CD4-positive, CD25-positive, alpha-beta regulatory T cell (primary cell): ENCODE measurements at regions not wholly inside any gene's neighbourhood (a gene's known extent, or its start where the extent isn't known, plus 50 kb on each side); places are given as distances from the start of the nearest gene placed in this dataset.

Experiments used
- ATAC-seq, 2 donors: fragments of 150-1000 bp; cut with Tn5 transposase; one replicate each; pipeline ENCODE4 v1.10.0; 2021; ENCODE audit warnings: low read depth in 2 of 2, moderate number of reproducible peaks in 2 of 2, moderate library complexity in 1 of 2
- DNase-seq, 3 donors: peaks; one replicate each; pipeline versions ENCODE4 v3.0.0 to v3.0.0-alpha.2; 2012 to 2022; ENCODE audit warnings: mixed read lengths in 1 of 3
- H3K27ac ChIP-seq: one replicate; pipeline ENCODE4 v1.7.0; 2013; ENCODE audit warnings: mild to moderate bottlenecking, low read length; ENCODE audit not compliant: insufficient read depth, poor library complexity, severe bottlenecking
- H3K27me3 ChIP-seq: one replicate; pipeline ENCODE4 v1.7.0; 2013; ENCODE audit warnings: low read length; ENCODE audit not compliant: control insufficient read depth, insufficient read depth
- H3K36me3 ChIP-seq: one replicate; pipeline ENCODE4 v1.7.0; 2013; ENCODE audit warnings: mild to moderate bottlenecking, low read length, moderate library complexity; ENCODE audit not compliant: control insufficient read depth, insufficient read depth
- H3K4me1 ChIP-seq: 2 replicates; pipeline ENCODE4 v1.7.0; 2013; ENCODE audit warnings: mild to moderate bottlenecking, low read length; ENCODE audit not compliant: insufficient read depth, control insufficient read depth, poor library complexity, severe bottlenecking
- H3K4me3 ChIP-seq: one replicate; pipeline ENCODE4 v1.7.0; 2013; ENCODE audit warnings: low read depth, mild to moderate bottlenecking, low read length, moderate library complexity
- H3K9me3 ChIP-seq, 2 experiments: 1 replicate in 1 of 2; 2 replicates in 1 of 2; pipeline ENCODE4 v1.7.0; 2013; ENCODE audit warnings: low read length in 2 of 2, mild to moderate bottlenecking in 1 of 2, moderate library complexity in 1 of 2; ENCODE audit not compliant: control insufficient read depth in 2 of 2
- H3K27ac Mint-ChIP-seq, 3 donors: one replicate each; pipeline ENCODE4 v1.8.0; 2020 to 2022; ENCODE audit warnings: mild to moderate bottlenecking in 3 of 3, mixed read lengths in 3 of 3, moderate library complexity in 2 of 3
- H3K27me3 Mint-ChIP-seq: one replicate; pipeline ENCODE4 v1.8.0; 2022; ENCODE audit warnings: mild to moderate bottlenecking, mixed read lengths
- H3K36me3 Mint-ChIP-seq: one replicate; pipeline ENCODE4 v1.8.0; 2020; ENCODE audit warnings: mixed read lengths
- H3K4me1 Mint-ChIP-seq, 4 donors: one replicate each; pipeline ENCODE4 v1.8.0; 2020 to 2022; ENCODE audit warnings: mixed read lengths in 4 of 4, mild to moderate bottlenecking in 1 of 4
- H3K4me3 Mint-ChIP-seq, 4 donors: one replicate each; pipeline ENCODE4 v1.8.0; 2020 to 2022; ENCODE audit warnings: mild to moderate bottlenecking in 4 of 4, mixed read lengths in 4 of 4, moderate library complexity in 3 of 4
- H3K9me3 Mint-ChIP-seq, 7 donors: one replicate each; pipeline ENCODE4 v1.8.0; 2020 to 2022; ENCODE audit warnings: mixed read lengths in 7 of 7, mild to moderate bottlenecking in 3 of 7, moderate library complexity in 2 of 7

GRCh38 chr2:12819103-12819475 is 102.4 kb downstream of the TRIB2 start:
- peaks cover 17% of the 10 kb centered on the region for H3K27me3 Mint-ChIP-seq
- no peak overlapping the region for H3K4me3 Mint-ChIP-seq
- Histone ChIP-seq H3K9me3 (no peaks in the 10 kb centered on the region), H3K27me3 (no peaks in the 10 kb centered on the region), H3K36me3 (no peaks in the 10 kb centered on the region), H3K27ac (no peak overlapping the region), H3K4me1 (no peaks in the 10 kb centered on the region), H3K4me3 (no peak overlapping the region)
- H3K9me3 Mint-ChIP-seq: peaks cover 0 to 2% (median 0%) of the 10 kb centered on the region in 7 donors
- H3K27ac Mint-ChIP-seq: peak overlapping the region in 1 of 3 donors; percentile 63
- peaks cover 7 to 35% (median 18%) of the 10 kb centered on the region in 4 donors for H3K4me1 Mint-ChIP-seq
- ATAC-seq (no peak), DNase-seq (no peak)
- no peaks in the 10 kb centered on the region for H3K36me3 Mint-ChIP-seq

GRCh38 chr2:12819721-12820120 is 103.0 kb downstream of the TRIB2 start:
- peaks cover 7 to 35% (median 18%) of the 10 kb centered on the region in 4 donors for H3K4me1 Mint-ChIP-seq
- H3K9me3 ChIP-seq: no peaks in the 10 kb centered on the region
- peaks cover 0 to 2% (median 0%) of the 10 kb centered on the region in 7 donors for H3K9me3 Mint-ChIP-seq
- H3K4me1 ChIP-seq: no peaks in the 10 kb centered on the region
- H3K27ac Mint-ChIP-seq: peak overlapping the region in 1 of 3 donors; percentile 63
- H3K4me3 Mint-ChIP-seq: no peak overlapping the region
- H3K27ac ChIP-seq: no peak overlapping the region
- H3K36me3 Mint-ChIP-seq: no peaks in the 10 kb centered on the region
- H3K27me3 Mint-ChIP-seq: peaks cover 18% of the 10 kb centered on the region
- no peak for DNase-seq
- H3K27me3 ChIP-seq: no peaks in the 10 kb centered on the region
- H3K36me3 ChIP-seq: no peaks in the 10 kb centered on the region
- no peak overlapping the region for H3K4me3 ChIP-seq
- ATAC-seq: no peak

DNA sequence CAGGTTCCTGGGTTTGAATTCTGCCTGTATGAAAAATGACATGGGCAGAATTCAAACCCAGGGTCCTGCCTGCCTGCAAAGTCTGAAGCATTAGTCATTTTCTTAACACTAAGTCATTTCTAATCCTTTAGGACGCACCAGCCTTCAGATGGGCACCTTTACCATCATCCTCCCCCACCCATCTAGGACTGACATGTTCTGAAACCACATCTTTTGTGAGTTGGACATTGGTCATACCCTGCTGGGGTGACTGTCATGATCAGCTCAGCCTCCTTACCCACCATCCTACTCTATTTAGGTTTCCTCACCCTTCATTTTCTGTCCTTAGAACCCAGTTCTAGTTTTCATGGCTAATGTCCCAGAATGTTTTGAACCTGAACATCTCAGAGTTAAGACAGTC is 104.9 kb downstream of the TRIB2 start:
- peak overlapping the region in 1 of 3 donors; percentile 17 for H3K27ac Mint-ChIP-seq
- no peaks in the 10 kb centered on the region for H3K36me3 ChIP-seq
- no peak for DNase-seq
- H3K4me1 ChIP-seq: no peaks in the 10 kb centered on the region
- H3K27me3 Mint-ChIP-seq: peaks cover 25% of the 10 kb centered on the region
- ATAC-seq: no peak
- H3K4me3 ChIP-seq: no peak overlapping the region
- H3K4me3 Mint-ChIP-seq: no peak overlapping the region
- H3K36me3 Mint-ChIP-seq: no peaks in the 10 kb centered on the region
- no peaks in the 10 kb centered on the region for H3K9me3 ChIP-seq
- H3K27me3 ChIP-seq: no peaks in the 10 kb centered on the region
- peaks cover 0 to 2% (median 0%) of the 10 kb centered on the region in 7 donors for H3K9me3 Mint-ChIP-seq
- peaks cover 7 to 29% (median 17%) of the 10 kb centered on the region in 4 donors for H3K4me1 Mint-ChIP-seq
- H3K27ac ChIP-seq: no peak overlapping the region

- Mint-ChIP-seq H3K27ac (no peak overlapping the region), H3K4me1 (peaks cover 1 to 9% (median 8%) of the 10 kb centered on the region in 4 donors), H3K36me3 (no peaks in the 10 kb centered on the region), H3K9me3 (peaks cover 0 to 2% (median 0%) of the 10 kb centered on the region in 7 donors), H3K27me3 (peaks cover 25% of the 10 kb centered on the region), H3K4me3 (no peak overlapping the region)
- DNase-seq: no peak
- H3K4me1 ChIP-seq: no peaks in the 10 kb centered on the region
- no peaks in the 10 kb centered on the region for H3K36me3 ChIP-seq
- ATAC-seq: no peak
- no peaks in the 10 kb centered on the region for H3K27me3 ChIP-seq
- no peak overlapping the region for H3K4me3 ChIP-seq
- no peak overlapping the region for H3K27ac ChIP-seq
- H3K9me3 ChIP-seq: no peaks in the 10 kb centered on the region
These were observed 107.6 kb downstream of the TRIB2 start for GRCh38 chr2:12824351-12824777.

DNA sequence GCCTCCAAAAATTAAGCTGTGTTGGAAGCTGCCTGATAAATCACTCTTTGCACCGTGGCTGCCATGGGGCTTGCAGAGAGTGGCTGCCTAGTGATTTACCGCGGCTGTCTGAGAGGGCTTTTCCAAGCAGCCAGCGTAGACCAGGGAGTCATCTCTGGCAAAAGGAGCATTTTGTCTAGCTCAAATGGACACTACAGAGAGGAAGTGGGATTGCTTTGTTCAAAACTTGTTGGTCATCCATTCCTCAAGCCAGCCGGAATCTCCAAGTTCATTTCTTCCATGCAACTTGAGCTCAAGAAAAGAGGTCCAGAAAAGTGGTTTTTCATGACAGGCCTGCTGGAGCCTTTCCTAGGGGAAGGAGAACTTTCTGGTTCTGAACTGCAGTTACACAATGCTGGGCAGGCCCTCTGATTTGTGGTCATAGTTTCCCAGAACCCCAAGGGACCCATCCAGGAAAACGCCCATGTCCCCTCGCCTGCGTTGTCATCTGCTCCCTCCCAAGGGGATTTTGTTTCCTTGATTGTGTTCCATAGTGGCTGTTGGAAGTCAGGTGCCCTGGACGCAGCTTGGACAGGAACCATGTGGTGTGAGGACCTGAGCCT is 108.1 kb downstream of the TRIB2 start:
- Histone ChIP-seq H3K27me3 (no peaks in the 10 kb centered on the region), H3K27ac (no peak overlapping the region), H3K36me3 (no peaks in the 10 kb centered on the region), H3K9me3 (no peaks in the 10 kb centered on the region), H3K4me3 (no peak overlapping the region), H3K4me1 (no peaks in the 10 kb centered on the region)
- Mint-ChIP-seq H3K9me3 (peaks cover 0 to 2% (median 0%) of the 10 kb centered on the region in 7 donors), H3K27me3 (peaks cover 26% of the 10 kb centered on the region), H3K4me1 (peaks cover 0 to 9% (median 3%) of the 10 kb centered on the region in 4 donors), H3K27ac (no peak overlapping the region), H3K36me3 (no peaks in the 10 kb centered on the region), H3K4me3 (no peak overlapping the region)
- ATAC-seq: no peak
- no peak for DNase-seq

GRCh38 chr2:12826781-12827180 is 110.0 kb downstream of the TRIB2 start:
- no peaks in the 10 kb centered on the region for H3K9me3 ChIP-seq
- peaks cover 0 to 4% (median under 1%) of the 10 kb centered on the region in 4 donors for H3K4me1 Mint-ChIP-seq
- no peak for ATAC-seq
- no peaks in the 10 kb centered on the region for H3K4me1 ChIP-seq
- no peaks in the 10 kb centered on the region for H3K9me3 Mint-ChIP-seq
- H3K27me3 ChIP-seq: no peaks in the 10 kb centered on the region
- no peaks in the 10 kb centered on the region for H3K36me3 ChIP-seq
- no peaks in the 10 kb centered on the region for H3K36me3 Mint-ChIP-seq
- no peak overlapping the region for H3K4me3 Mint-ChIP-seq
- no peak overlapping the region for H3K27ac ChIP-seq
- H3K4me3 ChIP-seq: no peak overlapping the region
- no peak overlapping the region for H3K27ac Mint-ChIP-seq
- no peak for DNase-seq
- peaks cover 28% of the 10 kb centered on the region for H3K27me3 Mint-ChIP-seq

DNA sequence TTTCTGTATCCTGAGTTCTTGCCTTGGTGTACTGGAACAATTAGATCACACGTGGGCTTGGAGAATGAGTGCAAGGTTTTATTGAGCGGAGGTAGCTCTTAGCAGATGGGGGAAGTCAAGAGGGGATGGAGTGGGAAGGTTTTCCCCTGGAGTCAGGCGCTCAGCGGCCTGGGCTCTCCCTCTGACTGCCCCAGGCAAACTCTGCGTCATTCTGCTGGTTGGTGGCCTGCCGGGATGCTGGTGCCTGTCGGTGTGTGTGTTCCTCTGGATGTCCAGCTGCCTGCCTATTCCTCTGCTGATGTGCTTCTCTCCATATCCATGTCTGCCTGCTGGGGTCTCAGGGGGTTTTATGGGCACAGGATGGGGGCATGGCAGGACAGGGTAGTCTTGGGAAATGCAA is 111.0 kb downstream of the TRIB2 start:
- DNase-seq: no peak
- Mint-ChIP-seq H3K27ac (no peak overlapping the region), H3K27me3 (peaks cover 32% of the 10 kb centered on the region), H3K36me3 (no peaks in the 10 kb centered on the region), H3K4me3 (no peak overlapping the region), H3K9me3 (no peaks in the 10 kb centered on the region), H3K4me1 (peaks cover 0 to 4% (median 0%) of the 10 kb centered on the region in 4 donors)
- no peak for ATAC-seq
- H3K9me3 ChIP-seq: no peaks in the 10 kb centered on the region
- no peak overlapping the region for H3K4me3 ChIP-seq
- H3K27ac ChIP-seq: no peak overlapping the region
- H3K27me3 ChIP-seq: no peaks in the 10 kb centered on the region
- no peaks in the 10 kb centered on the region for H3K36me3 ChIP-seq
- no peaks in the 10 kb centered on the region for H3K4me1 ChIP-seq

DNA sequence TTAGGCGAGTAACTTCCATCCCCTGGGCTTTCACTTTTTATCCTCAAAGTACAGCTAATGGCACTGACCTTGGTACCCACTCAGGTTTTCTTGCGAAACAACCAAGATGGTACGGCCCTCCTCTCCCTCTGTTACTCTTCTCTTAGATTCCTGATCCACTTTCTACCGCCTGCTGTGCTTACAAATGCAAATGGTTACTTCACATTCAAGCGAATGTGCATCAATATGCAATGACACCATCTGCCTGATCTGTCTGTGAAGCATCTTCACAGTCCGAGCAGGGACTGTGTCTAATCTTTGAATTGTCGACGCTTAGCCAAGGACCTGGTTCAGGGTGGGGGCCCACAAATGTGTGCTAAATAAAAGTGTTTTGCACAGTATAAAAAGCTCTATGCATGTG is 112.2 kb downstream of the TRIB2 start:
- Mint-ChIP-seq H3K9me3 (no peaks in the 10 kb centered on the region), H3K4me1 (peaks cover 0 to 4% (median 0%) of the 10 kb centered on the region in 4 donors), H3K27ac (no peak overlapping the region), H3K4me3 (no peak overlapping the region), H3K36me3 (no peaks in the 10 kb centered on the region), H3K27me3 (peaks cover 21% of the 10 kb centered on the region)
- H3K27me3 ChIP-seq: no peaks in the 10 kb centered on the region
- H3K4me1 ChIP-seq: no peaks in the 10 kb centered on the region
- H3K9me3 ChIP-seq: no peaks in the 10 kb centered on the region
- H3K27ac ChIP-seq: no peak overlapping the region
- no peak overlapping the region for H3K4me3 ChIP-seq
- ATAC-seq: no peak
- no peaks in the 10 kb centered on the region for H3K36me3 ChIP-seq
- no peak for DNase-seq
